Memory B cell (primary cell): ENCODE measurements at regions not wholly inside any gene's neighbourhood (a gene's known extent, or its start where the extent isn't known, plus 50 kb on each side); places are given as distances from the start of the nearest gene placed in this dataset.

Experiments
- ATAC-seq: fragments of 150-1000 bp; cut with Tn5 transposase; 2 replicates; pipeline ENCODE4 v1.10.0; 2021; ENCODE audit warnings: low read depth, mild to moderate bottlenecking, moderate library complexity
- DNase-seq, 2 donors: peaks; one replicate each; pipeline ENCODE4 v3.0.0; 2022; ENCODE audit warnings: low spot score in 2 of 2
- H3K27ac Mint-ChIP-seq: one replicate; pipeline ENCODE4 v1.8.0; 2022; ENCODE audit warnings: mild to moderate bottlenecking, moderate library complexity, mixed read lengths
- H3K27me3 Mint-ChIP-seq: one replicate; pipeline ENCODE4 v1.8.0; 2022; ENCODE audit warnings: mixed read lengths
- H3K36me3 Mint-ChIP-seq: one replicate; pipeline ENCODE4 v1.8.0; 2022; ENCODE audit warnings: mild to moderate bottlenecking, mixed read lengths
- H3K4me1 Mint-ChIP-seq: one replicate; pipeline ENCODE4 v1.8.0; 2022; ENCODE audit warnings: mixed read lengths
- H3K4me3 Mint-ChIP-seq: one replicate; pipeline ENCODE4 v1.8.0; 2022; ENCODE audit warnings: mild to moderate bottlenecking, moderate library complexity, mixed read lengths
- H3K9me3 Mint-ChIP-seq: one replicate; pipeline ENCODE4 v1.8.0; 2022; ENCODE audit warnings: mixed read lengths

DNA sequence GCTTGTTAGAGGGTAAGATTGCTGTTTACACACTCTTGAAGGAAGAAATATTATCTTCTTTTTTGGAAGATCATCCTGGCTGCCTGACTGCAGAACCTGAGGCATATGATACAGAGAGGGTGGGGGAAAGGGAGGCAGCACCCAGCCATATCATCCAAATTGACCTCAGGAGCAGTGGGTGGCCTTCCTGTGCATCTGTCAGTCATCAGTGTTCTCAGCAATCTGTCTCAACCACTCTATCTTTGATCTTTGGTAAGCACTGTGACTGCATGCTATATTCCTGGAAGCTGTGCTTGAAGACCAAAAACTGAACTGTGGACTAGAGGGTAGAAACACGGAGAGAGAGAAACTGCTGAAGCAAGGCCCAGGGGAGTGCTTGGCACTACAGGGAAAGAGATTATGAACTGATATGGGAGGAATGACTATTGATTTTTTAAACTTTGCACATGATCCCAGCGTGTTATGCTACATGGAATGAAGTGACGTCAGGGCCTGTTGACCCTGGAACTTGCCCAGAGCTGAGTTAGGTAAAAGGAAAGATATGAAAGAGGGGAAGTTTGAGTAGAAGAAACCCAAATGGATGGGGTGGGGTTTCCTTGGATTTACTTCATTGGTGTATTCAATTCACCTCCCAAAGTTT is 171.5 kb downstream of the ASCL1 start:
- H3K27me3 Mint-ChIP-seq: no peaks in the 10 kb centered on the region
- no peak overlapping the region for H3K27ac Mint-ChIP-seq
- no peak for DNase-seq
- H3K36me3 Mint-ChIP-seq: peaks cover 5% of the 10 kb centered on the region
- no peak for ATAC-seq
- H3K4me3 Mint-ChIP-seq: no peak overlapping the region
- no peaks in the 10 kb centered on the region for H3K4me1 Mint-ChIP-seq
- H3K9me3 Mint-ChIP-seq: peaks cover 12% of the 10 kb centered on the region

- no peaks in the 10 kb centered on the region for H3K27me3 Mint-ChIP-seq
- no peak overlapping the region for H3K4me3 Mint-ChIP-seq
- H3K9me3 Mint-ChIP-seq: peaks cover 19% of the 10 kb centered on the region
- ATAC-seq: no peak
- H3K27ac Mint-ChIP-seq: no peak overlapping the region
- H3K36me3 Mint-ChIP-seq: peaks cover 7% of the 10 kb centered on the region
- no peak for DNase-seq
- H3K4me1 Mint-ChIP-seq: no peaks in the 10 kb centered on the region
Measured at GRCh38 chr12:103130564-103130963, 173.1 kb downstream of the ASCL1 start.

- H3K27me3 Mint-ChIP-seq: no peaks in the 10 kb centered on the region
- H3K4me1 Mint-ChIP-seq: no peaks in the 10 kb centered on the region
- H3K36me3 Mint-ChIP-seq: peaks cover 7% of the 10 kb centered on the region
- H3K27ac Mint-ChIP-seq: no peak overlapping the region
- no peak for DNase-seq
- ATAC-seq: no peak
- H3K4me3 Mint-ChIP-seq: no peak overlapping the region
- peaks cover 16% of the 10 kb centered on the region for H3K9me3 Mint-ChIP-seq
Measured at GRCh38 chr12:103138538-103138937, 181.1 kb downstream of the ASCL1 start.

DNA sequence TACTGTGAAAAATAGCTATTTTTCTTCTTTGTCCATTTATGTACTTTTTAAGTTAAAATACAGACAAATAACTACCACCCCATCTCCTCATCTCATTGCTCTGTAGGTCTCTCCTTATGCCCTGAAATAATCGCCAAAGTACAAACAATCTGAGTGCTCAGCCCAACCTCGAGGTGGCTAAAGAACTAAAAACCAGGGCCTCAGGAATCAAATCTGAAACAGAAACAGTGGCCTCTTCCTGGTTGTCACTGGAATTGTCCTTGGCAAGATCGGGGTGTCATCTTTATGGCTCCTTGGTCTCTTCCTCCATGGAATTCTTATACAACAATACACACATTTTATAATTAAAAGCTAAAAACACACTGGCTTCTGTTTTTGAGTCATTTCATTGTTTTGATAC is 182.4 kb downstream of the ASCL1 start:
- Mint-ChIP-seq H3K9me3 (peaks cover 10% of the 10 kb centered on the region), H3K4me1 (no peaks in the 10 kb centered on the region), H3K36me3 (peaks cover 4% of the 10 kb centered on the region), H3K27ac (no peak overlapping the region), H3K4me3 (no peak overlapping the region), H3K27me3 (peaks cover 2% of the 10 kb centered on the region)
- DNase-seq (no peak), ATAC-seq (no peak)

- ATAC-seq (no peak), DNase-seq (no peak)
- peaks cover 4% of the 10 kb centered on the region for H3K36me3 Mint-ChIP-seq
- peaks cover 8% of the 10 kb centered on the region for H3K9me3 Mint-ChIP-seq
- no peak overlapping the region for H3K4me3 Mint-ChIP-seq
- no peak overlapping the region for H3K27ac Mint-ChIP-seq
- H3K4me1 Mint-ChIP-seq: no peaks in the 10 kb centered on the region
- peaks cover 2% of the 10 kb centered on the region for H3K27me3 Mint-ChIP-seq
Measured at GRCh38 chr12:103140286-103140685, 182.8 kb downstream of the ASCL1 start.

DNA sequence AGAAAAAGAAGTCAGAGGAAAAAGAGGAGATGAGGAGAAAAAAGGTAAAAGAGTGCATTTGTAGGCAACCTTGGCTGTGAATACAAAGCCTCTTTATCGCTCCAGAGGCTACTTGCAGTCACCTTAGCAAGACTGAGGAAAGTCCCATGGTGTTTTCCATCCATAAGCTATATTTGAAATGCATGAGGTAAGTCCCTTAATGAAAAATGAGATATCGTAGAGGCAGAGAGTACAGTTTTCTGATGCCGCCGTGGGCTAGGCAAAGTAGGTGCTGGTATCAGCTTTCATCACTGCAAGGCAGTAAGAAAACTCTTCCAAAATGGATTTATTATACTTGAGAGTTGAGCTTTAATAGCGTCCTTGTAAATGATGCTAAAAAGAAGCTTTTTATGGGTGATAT is 186.8 kb downstream of the ASCL1 start:
- H3K27ac Mint-ChIP-seq: no peak overlapping the region
- no peak overlapping the region for H3K4me3 Mint-ChIP-seq
- no peak for DNase-seq
- H3K27me3 Mint-ChIP-seq: peaks cover 2% of the 10 kb centered on the region
- H3K9me3 Mint-ChIP-seq: no peaks in the 10 kb centered on the region
- H3K4me1 Mint-ChIP-seq: no peaks in the 10 kb centered on the region
- ATAC-seq: no peak
- H3K36me3 Mint-ChIP-seq: no peaks in the 10 kb centered on the region

DNA sequence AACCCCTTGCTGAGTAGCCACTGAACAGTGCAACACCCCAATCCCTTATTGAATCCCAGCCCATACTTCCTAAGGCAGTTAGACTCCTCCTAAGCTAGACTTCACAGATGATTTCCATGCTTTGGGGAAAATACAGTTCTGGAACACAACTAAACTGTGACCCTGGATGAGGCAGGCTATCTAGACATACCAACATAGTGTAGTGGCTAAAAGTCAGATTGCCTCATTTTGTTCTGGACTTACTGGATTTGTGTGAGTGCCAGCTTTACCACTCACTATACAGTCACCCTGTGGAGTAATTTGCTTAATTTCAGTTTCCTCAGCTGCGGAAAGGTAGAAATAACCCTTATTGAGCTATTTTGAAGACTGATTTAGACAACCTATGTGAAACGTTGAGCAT is 203.1 kb downstream of the ASCL1 start:
- Mint-ChIP-seq H3K4me1 (peaks cover 2% of the 10 kb centered on the region), H3K36me3 (peaks cover 2% of the 10 kb centered on the region), H3K27me3 (peaks cover 3% of the 10 kb centered on the region), H3K9me3 (peaks cover 4% of the 10 kb centered on the region), H3K4me3 (no peak overlapping the region), H3K27ac (no peak overlapping the region)
- DNase-seq (no peak), ATAC-seq (no peak)

DNA sequence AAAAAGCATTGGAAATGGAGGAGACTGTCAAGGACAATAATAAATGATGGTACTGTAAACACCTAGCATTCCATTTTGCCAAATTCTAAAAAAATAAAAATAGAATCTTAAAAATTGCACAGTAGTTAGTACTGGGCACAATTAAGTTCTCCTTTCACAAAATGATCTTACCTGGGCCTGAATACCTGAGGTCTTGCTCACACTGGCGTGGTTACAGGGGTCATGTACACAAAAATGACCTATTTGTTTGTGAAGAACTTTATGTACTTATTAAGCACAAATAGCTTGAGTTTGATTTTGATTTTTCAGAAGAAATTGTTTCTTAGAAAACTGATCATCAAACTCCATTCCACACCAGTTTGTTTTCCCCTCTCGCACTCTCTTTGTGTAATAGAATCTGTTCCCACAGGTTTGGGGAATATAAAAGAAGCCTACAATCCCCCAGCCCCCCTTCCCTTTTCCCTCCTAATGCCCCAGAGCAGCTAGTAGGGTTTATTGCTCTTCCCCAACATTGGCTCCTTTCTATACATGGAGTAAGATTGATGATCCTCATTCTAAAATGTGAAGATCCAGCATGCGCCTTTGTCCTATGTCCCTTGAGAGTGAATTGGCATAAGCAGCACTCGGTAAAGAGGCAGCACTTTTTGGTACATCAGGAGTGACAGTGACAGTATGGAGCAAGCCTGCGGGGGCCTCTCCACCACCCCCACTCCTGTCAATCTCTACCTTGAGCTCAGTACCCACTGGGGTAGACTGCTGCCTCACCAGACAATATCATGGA is 204.3 kb downstream of the ASCL1 start:
- Mint-ChIP-seq H3K4me3 (no peak overlapping the region), H3K27ac (no peak overlapping the region), H3K4me1 (peaks cover 2% of the 10 kb centered on the region), H3K27me3 (peaks cover 3% of the 10 kb centered on the region), H3K36me3 (peaks cover 2% of the 10 kb centered on the region), H3K9me3 (peaks cover 4% of the 10 kb centered on the region)
- ATAC-seq (no peak), DNase-seq (no peak)

DNA sequence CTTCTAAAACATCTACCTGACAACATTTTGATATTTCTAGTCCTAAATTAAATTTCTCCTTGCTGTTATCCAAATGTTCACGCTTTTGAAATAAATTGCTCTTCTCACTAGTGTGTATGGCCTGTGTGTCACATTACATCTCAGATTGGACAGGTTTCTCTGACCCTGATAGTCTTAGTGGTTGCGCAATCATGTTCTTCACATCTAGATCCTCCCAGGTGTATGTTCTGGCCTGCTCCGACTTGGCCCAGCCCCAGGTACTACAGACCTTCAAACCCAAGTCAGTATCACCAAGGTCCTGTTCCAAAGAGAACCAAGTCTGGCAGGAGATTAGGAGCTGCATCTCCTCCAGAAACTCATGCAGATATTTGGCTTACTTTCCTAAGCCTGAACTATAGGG is 209.5 kb downstream of the ASCL1 start:
- Mint-ChIP-seq H3K36me3 (no peaks in the 10 kb centered on the region), H3K9me3 (peaks cover 2% of the 10 kb centered on the region), H3K27ac (no peak overlapping the region), H3K4me1 (no peaks in the 10 kb centered on the region), H3K4me3 (no peak overlapping the region), H3K27me3 (no peaks in the 10 kb centered on the region)
- DNase-seq (no peak), ATAC-seq (no peak)

DNA sequence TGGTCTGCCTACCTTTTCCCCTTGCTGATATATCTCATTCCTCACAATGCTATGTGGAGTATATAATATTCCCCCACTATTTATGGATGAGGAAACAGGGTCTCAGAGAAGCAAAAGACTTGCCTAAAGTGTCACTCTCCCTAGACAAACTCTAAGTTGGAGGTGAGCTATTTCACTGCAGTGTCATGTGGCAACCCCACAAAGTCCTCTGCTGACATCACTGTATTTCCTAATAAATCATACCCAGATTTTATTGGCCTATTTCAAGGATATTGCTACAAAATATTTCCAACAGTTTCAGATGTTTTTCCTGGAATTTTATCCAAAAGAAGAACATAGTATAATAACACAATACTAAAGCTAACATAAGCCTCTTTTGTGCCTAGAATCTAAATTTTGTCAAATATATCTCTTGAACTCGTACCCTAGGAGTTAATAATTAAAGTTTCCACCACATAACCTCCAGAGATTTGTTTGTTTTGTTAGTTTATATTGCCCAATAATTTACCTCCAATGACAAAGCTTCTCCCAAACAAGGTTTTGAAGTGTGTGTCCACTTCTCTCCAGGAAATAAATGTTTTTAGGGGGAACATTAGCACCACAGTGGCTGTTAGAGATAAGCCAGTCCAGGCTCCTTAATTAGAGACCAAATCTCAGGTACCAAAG is 215.1 kb downstream of the ASCL1 start:
- peaks cover 1% of the 10 kb centered on the region for H3K36me3 Mint-ChIP-seq
- no peak overlapping the region for H3K27ac Mint-ChIP-seq
- no peaks in the 10 kb centered on the region for H3K27me3 Mint-ChIP-seq
- no peaks in the 10 kb centered on the region for H3K4me1 Mint-ChIP-seq
- H3K4me3 Mint-ChIP-seq: no peak overlapping the region
- peaks cover 4% of the 10 kb centered on the region for H3K9me3 Mint-ChIP-seq
- no peak for ATAC-seq
- DNase-seq: no peak

DNA sequence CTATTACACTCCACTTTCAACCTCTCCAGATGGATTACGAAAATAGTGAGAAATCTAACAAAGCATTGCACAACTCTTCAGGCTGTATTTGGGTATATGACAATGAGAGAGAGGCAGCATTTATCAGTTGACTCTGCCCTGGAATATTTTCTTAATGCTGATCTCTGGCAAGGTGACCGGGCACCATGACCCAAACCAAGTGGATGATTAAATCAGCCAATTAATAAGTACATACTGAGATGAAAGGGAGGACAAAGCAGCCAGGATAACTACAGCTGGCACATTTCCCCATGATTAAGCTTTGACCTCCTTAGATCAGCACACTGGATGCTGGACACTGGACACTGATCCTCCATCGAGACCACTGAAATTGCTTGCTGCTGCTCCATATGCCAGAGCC is 218.2 kb downstream of the ASCL1 start:
- Mint-ChIP-seq H3K9me3 (peaks cover 4% of the 10 kb centered on the region), H3K27me3 (no peaks in the 10 kb centered on the region), H3K4me1 (no peaks in the 10 kb centered on the region), H3K4me3 (no peak overlapping the region), H3K36me3 (peaks cover 1% of the 10 kb centered on the region), H3K27ac (no peak overlapping the region)
- ATAC-seq (no peak), DNase-seq (no peak)

DNA sequence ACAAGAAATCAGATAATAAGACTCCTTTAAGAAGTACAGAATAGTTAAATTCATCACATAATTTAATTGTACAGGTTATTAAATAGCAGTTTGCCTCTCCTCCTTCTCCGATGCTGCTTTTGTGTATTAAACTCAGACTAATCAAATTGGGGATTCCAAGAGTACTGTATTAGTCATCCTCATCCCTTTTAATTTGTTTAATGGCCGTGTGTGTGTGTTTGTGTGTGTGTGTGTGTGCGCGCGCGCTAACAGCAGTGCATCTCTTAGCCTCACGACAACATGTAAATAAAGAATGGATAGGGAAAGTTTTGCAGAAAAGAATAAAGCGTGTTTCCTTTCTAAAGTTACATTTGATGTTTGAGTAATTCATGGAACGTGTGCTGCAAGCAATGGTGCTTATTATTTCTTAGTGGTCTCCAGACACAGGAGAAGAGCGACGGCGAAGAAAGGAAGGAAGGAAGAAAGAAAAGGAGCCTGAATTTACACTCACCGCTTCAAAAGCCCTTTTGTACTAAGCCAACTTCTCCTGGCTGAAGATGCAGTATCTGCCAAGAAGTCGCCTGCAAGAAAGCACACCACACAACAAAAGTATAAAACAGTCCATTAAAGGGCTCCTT is 220.3 kb downstream of the ASCL1 start:
- H3K9me3 Mint-ChIP-seq: peaks cover 4% of the 10 kb centered on the region
- no peaks in the 10 kb centered on the region for H3K27me3 Mint-ChIP-seq
- ATAC-seq (no peak), DNase-seq (no peak)
- no peak overlapping the region for H3K27ac Mint-ChIP-seq
- peaks cover 1% of the 10 kb centered on the region for H3K36me3 Mint-ChIP-seq
- no peak overlapping the region for H3K4me3 Mint-ChIP-seq
- H3K4me1 Mint-ChIP-seq: peaks cover 11% of the 10 kb centered on the region

GRCh38 chr12:103178366-103179080 is 221.0 kb downstream of the ASCL1 start:
- peaks cover 1% of the 10 kb centered on the region for H3K36me3 Mint-ChIP-seq
- no peak for DNase-seq
- no peak overlapping the region for H3K4me3 Mint-ChIP-seq
- H3K4me1 Mint-ChIP-seq: peaks cover 11% of the 10 kb centered on the region
- H3K9me3 Mint-ChIP-seq: peaks cover 3% of the 10 kb centered on the region
- H3K27ac Mint-ChIP-seq: no peak overlapping the region
- H3K27me3 Mint-ChIP-seq: no peaks in the 10 kb centered on the region
- ATAC-seq: no peak
